GM19452 (cell line): ENCODE measurements at regions not wholly inside any gene's neighbourhood (a gene's known extent, or its start where the extent isn't known, plus 50 kb on each side); places are given as distances from the start of the nearest gene placed in this dataset.
A peak's percentile ranks its signal among the peaks of the same experiment; 100 is the strongest.

Experiments used
- ATAC-seq: cut with Tn5 transposase; IDR thresholded peaks from one replicate; pipeline ENCODE4 v1.9.1; 2021; ENCODE audit not compliant: unreplicated experiment

GRCh38 chr4:176005766-176006165 is 59.9 kb upstream of the WDR17 start:
- no peak for ATAC-seq

GRCh38 chr4:176009254-176009653 is 56.4 kb upstream of the WDR17 start:
- no peak for ATAC-seq

- no peak for ATAC-seq
Observed at GRCh38 chr4:176011529-176011928, 54.1 kb upstream of the WDR17 start.

- peak; percentile 89 for ATAC-seq
Observed at GRCh38 chr4:176013476-176014247, 52.0 kb upstream of the WDR17 start.

- no peak for ATAC-seq
Observed at GRCh38 chr4:176014583-176015108, 51.0 kb upstream of the WDR17 start.
